GM13976 (cell line): ENCODE measurements at regions not wholly inside any gene's neighbourhood (a gene's known extent, or its start where the extent isn't known, plus 50 kb on each side); places are given as distances from the start of the nearest gene placed in this dataset.
"Not testable (repeated sequence)": the region's sequence is repeated elsewhere in the genome, so short reads cannot be mapped to it uniquely, and the experiment has no call there.

Experiments
- DNase-seq: peaks from one replicate; pipeline ENCODE4 v3.0.0; 2012; ENCODE audit warnings: low spot score
- CTCF ChIP-seq: IDR thresholded peaks from 2 replicates; pipeline ENCODE4 v1.5.1; 2012; ENCODE audit warnings: borderline replicate concordance, mild to moderate bottlenecking; ENCODE audit not compliant: insufficient read depth; ENCODE audit errors: extremely low read depth, missing control alignments, control extremely low read depth
- in situ Hi-C: fragments of 300-500 bp; cut with MboI; formaldehyde crosslinking; loops from one replicate; pipeline ENCODE4 v1.12.0; 2022; ENCODE audit warnings: low sequenced_read_pairs, mixed read lengths, inconsistent platforms; ENCODE audit not compliant: unreplicated experiment

GRCh38 chr6:78670802-78671201 is 196.5 kb upstream of the IRAK1BP1 start:
- in situ Hi-C loops = no loop called here
- DNase-seq = no peak
- TF ChIP-seq CTCF = no peak

DNA sequence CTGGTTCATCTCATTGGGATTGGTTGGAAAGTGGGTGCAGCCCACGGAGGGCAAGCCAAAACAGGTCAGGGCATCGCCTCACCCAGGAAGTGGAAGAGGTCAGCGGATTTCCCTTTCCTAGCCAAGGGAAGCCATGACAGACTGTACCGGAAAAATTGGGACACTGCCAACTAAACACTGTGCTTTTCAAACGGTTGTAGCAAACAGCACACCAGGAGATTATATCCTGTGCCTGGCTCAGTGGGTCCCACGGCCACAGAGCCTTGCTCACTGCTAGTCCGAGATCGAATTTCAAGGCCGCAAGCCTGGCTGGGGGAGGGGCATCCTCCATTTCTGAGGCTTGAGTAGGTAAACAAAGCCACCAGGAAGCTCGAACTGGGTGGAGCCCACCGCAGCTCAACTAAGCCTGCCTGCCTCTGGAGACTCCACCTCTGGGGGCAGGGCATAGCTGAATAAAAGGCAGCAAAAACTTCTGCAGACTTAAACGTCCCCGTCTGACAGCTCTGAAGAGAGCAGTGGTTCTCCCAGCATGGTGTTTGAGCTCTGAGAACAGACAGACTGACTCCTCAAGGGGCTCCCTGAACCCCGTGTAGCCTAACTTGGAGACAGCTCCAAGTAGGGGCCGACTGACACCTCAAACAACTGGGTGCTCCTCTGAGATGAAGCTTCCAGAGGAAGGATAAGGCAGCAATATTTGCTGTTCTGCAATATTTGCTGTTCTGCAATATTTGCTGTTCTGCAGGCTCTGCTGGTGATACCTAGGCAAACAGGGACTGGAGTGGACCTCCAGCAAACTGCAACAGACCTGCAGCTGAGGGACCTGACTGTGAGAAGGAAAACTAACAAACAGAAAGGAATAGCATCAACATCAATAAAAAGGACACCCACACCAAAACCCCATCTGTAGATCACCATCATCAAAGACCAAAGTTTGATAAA is 191.0 kb upstream of the IRAK1BP1 start:
- in situ Hi-C loops, DNase-seq: not testable (repeated sequence)

DNA sequence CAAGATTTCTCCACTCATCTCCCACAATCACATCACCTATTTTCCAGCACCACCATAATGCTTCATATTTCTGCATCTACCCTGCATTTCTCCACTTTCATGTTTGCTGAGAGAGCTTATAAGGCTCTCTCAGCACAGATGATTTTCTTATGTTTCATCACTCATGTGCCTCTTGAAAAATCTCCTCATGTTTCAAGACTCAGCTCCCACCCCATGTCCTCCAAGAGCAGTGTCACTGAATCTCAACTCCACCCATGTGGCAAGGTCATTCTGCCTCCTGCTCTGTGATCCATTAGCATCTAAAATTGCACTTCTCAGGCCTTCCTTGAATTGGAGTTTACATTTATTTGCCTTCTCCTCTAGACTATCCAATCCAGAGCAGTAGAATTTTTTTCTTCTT is 178.7 kb upstream of the IRAK1BP1 start:
- no peak for TF ChIP-seq CTCF

DNA sequence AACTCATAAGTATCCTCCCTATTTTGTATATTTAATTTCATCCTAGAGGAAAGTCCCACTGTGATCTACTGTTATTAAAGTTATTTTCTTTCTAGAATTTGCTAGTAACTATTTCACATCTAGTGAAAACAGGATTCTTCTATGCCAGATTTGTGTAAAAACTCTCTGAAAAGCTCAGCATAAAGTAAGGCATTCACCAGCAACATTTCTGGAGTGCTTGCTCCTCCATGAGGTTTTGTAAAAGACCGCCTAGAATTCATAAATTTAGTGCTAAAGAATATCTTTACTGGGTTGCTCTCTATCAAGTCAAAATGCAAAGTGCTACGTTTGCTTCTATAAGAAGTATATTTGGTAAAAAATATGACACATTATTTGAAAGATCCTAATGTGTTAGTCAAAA is 173.5 kb upstream of the IRAK1BP1 start:
- no peak for DNase-seq
- in situ Hi-C loops = no loop called here
- no peak for TF ChIP-seq CTCF

More for the DNA sequence above, 178.7 kb upstream of the IRAK1BP1 start:
- in situ Hi-C loops = no loop called here
- DNase-seq = no peak

GRCh38 chr6:78694628-78695027 is 172.7 kb upstream of the IRAK1BP1 start:
- DNase-seq, in situ Hi-C loops: not testable (repeated sequence)

DNA sequence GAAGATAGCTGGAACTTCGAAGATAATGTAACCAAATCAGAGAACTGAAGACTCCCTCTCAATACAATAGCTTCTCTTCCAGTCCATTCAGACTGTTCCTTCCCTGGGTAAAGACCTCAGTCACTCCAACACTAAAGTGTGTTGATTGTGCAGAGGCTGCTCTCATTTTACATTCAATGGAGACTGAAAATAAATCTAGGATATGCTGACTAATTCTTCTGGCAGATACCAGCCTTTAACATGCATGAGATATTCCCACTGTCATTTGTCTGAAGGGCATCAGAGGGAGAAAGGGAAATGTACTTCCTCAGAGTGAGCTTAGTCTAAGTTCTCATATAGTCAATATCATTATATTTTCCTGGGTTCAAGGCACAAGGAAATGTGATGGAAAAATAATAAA is 166.4 kb upstream of the IRAK1BP1 start:
- DNase-seq = no peak
- TF ChIP-seq CTCF = no peak
- in situ Hi-C loops = no loop called here

DNA sequence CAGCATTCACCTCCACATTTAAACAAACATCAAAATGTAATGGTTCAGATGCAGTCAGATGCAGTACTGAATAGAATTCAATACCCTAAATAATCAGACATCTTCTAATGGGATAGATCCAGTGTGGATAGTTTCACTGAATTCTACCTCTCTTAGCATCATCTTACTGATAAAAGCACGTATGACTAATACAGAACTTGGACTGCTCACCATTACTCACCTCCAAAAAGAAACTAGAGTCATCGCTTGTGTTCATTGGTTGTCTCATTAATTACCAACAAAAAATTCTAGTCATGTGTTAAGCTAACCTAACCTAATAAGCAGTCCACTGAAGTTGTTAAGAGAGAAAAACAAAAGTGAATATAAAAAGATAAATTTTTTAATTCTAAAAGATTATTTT is 165.9 kb upstream of the IRAK1BP1 start:
- in situ Hi-C loops = no loop called here
- no peak for TF ChIP-seq CTCF
- no peak for DNase-seq
